ENCODE measurements at regions not wholly inside any gene's neighbourhood (a gene's known extent, or its start where the extent isn't known, plus 50 kb on each side); places are given as distances from the start of the nearest gene placed in this dataset.

- H3K36me3 ChIP-seq (ENCODE audit: control insufficient read depth, low read length) = no peaks in the 10 kb centered on the region
- H3K4me2 ChIP-seq (ENCODE audit: low read length) = no peak overlapping the region
- H3F3A ChIP-seq (ENCODE audit: control insufficient read depth, insufficient read depth) = no peaks in the 10 kb centered on the region
- H3K27ac ChIP-seq (ENCODE audit: low read depth, low read length) = no peak overlapping the region
- H4K20me1 ChIP-seq (ENCODE audit: control insufficient read depth, insufficient read depth, low read depth, low read length) = no peaks in the 10 kb centered on the region
- H3K9me3 ChIP-seq (ENCODE audit: control insufficient read depth, insufficient read depth, low read length) = no peaks in the 10 kb centered on the region
- H3K4me3 ChIP-seq (ENCODE audit: low read length) = no peak overlapping the region
- TF ChIP-seq EZH2phosphoT487 (IDR thresholded peaks at IDR 0.05; ENCODE audit: borderline replicate concordance, low read length) = no peak
- TF ChIP-seq CTCF (IDR thresholded peaks at IDR 0.05; ENCODE audit: low read depth, low read length, poor library complexity, severe bottlenecking) = no peak
- H3K79me2 ChIP-seq (ENCODE audit: control insufficient read depth, low read length) = no peaks in the 10 kb centered on the region
- H3K4me1 ChIP-seq (ENCODE audit: control insufficient read depth, low read length) = no peaks in the 10 kb centered on the region
- no peaks in the 10 kb centered on the region for H3K27me3 ChIP-seq (ENCODE audit: control insufficient read depth, low read length)
- H3K9me2 ChIP-seq (replicated peaks; ENCODE audit: control insufficient read depth, low read length) = no peaks in the 10 kb centered on the region
Measured at GRCh38 chr5:93156566-93156965, 424.5 kb downstream of the NR2F1-AS1 start.

DNA sequence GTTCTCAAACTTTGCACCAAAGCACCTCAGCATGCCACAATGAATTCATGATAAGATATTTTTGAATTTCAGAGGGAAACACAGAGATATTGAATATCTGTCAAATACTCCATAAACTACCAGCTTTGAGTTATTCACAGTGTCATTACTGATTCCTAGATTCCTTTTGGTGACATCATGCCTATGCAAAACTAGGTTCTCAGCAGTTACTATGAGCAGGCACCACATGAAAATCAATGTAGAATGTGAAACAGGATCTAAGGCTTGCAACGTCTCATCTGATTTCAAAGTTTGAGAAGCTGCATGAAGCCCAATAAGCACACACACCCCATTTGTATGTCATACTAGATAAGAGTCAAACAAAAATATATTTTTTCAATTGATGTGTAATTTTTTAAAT lies 426.5 kb downstream of the NR2F1-AS1 start:
- Histone ChIP-seq H3F3A (ENCODE audit: control insufficient read depth, insufficient read depth) (no peaks in the 10 kb centered on the region), H3K27ac (ENCODE audit: low read depth, low read length) (no peak overlapping the region), H3K4me3 (ENCODE audit: low read length) (no peak overlapping the region), H3K27me3 (ENCODE audit: control insufficient read depth, low read length) (no peaks in the 10 kb centered on the region), H3K79me2 (ENCODE audit: control insufficient read depth, low read length) (no peaks in the 10 kb centered on the region), H3K9me3 (ENCODE audit: control insufficient read depth, insufficient read depth, low read length) (no peaks in the 10 kb centered on the region), H4K20me1 (ENCODE audit: control insufficient read depth, insufficient read depth, low read depth, low read length) (no peaks in the 10 kb centered on the region), H3K36me3 (ENCODE audit: control insufficient read depth, low read length) (no peaks in the 10 kb centered on the region), H3K4me1 (ENCODE audit: control insufficient read depth, low read length) (no peaks in the 10 kb centered on the region), H3K9me2 (replicated peaks; ENCODE audit: control insufficient read depth, low read length) (no peaks in the 10 kb centered on the region; the same call in 1 of the 2 replicates), H3K4me2 (ENCODE audit: low read length) (no peak overlapping the region)
- TF ChIP-seq EZH2phosphoT487 (IDR thresholded peaks at IDR 0.05; ENCODE audit: borderline replicate concordance, low read length) = no peak
- TF ChIP-seq CTCF (IDR thresholded peaks at IDR 0.05; ENCODE audit: low read depth, low read length, poor library complexity, severe bottlenecking) = no peak

DNA sequence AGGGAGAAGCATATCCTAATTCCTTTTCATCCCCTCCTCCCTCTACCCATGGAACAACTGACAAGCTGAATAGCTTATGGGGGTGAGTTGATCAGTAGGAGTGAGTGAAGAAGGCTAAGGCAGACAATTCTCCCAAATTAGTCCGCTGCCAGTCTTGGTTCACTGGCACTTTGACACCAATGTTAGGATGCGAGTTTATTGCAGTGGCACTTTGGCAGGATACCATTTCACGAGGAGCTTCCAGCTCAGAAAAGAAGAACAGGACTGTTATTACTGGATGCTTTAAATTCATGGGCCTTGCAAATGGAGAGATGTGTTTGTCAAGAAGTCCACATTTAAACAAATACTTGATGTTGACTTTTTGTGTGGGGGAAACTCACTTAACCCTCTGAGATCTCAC lies 427.6 kb downstream of the NR2F1-AS1 start:
- no peaks in the 10 kb centered on the region; the same call in 1 of the 2 replicates for H3K9me2 ChIP-seq (replicated peaks; ENCODE audit: control insufficient read depth, low read length)
- H3K9me3 ChIP-seq (ENCODE audit: control insufficient read depth, insufficient read depth, low read length) = no peaks in the 10 kb centered on the region
- H3K4me2 ChIP-seq (ENCODE audit: low read length) = no peak overlapping the region
- H3F3A ChIP-seq (ENCODE audit: control insufficient read depth, insufficient read depth) = no peaks in the 10 kb centered on the region
- H4K20me1 ChIP-seq (ENCODE audit: control insufficient read depth, insufficient read depth, low read depth, low read length) = no peaks in the 10 kb centered on the region
- H3K27ac ChIP-seq (ENCODE audit: low read depth, low read length) = no peak overlapping the region
- H3K79me2 ChIP-seq (ENCODE audit: control insufficient read depth, low read length) = no peaks in the 10 kb centered on the region
- no peak overlapping the region for H3K4me3 ChIP-seq (ENCODE audit: low read length)
- H3K36me3 ChIP-seq (ENCODE audit: control insufficient read depth, low read length) = no peaks in the 10 kb centered on the region
- H3K4me1 ChIP-seq (ENCODE audit: control insufficient read depth, low read length) = no peaks in the 10 kb centered on the region
- no peaks in the 10 kb centered on the region for H3K27me3 ChIP-seq (ENCODE audit: control insufficient read depth, low read length)
- TF ChIP-seq CTCF (IDR thresholded peaks at IDR 0.05; ENCODE audit: low read depth, low read length, poor library complexity, severe bottlenecking) (no peak), EZH2phosphoT487 (IDR thresholded peaks at IDR 0.05; ENCODE audit: borderline replicate concordance, low read length) (no peak)

DNA sequence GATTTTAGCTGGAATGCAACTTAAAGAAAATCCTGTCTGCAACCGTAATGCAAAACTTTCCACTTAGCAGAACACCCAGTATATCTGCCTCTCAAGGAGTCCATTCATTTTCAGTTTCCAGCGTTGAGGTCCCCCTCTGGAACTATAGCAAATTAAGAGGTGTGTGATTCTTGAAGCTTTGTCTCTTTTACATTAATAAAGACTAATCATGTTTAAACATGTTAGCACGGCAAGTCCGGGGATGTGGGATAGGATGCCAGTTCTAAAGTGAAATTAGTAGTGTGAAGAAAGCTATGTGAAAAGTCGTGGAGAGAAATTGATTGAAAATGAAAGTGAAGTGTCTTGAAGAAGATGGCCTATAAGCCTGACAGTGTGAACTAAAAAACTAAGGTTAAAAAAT lies 429.1 kb downstream of the NR2F1-AS1 start:
- Histone ChIP-seq H3K4me2 (ENCODE audit: low read length) (no peak overlapping the region), H4K20me1 (ENCODE audit: control insufficient read depth, insufficient read depth, low read depth, low read length) (no peaks in the 10 kb centered on the region), H3K4me3 (ENCODE audit: low read length) (no peak overlapping the region), H3K9me3 (ENCODE audit: control insufficient read depth, insufficient read depth, low read length) (no peaks in the 10 kb centered on the region), H3K36me3 (ENCODE audit: control insufficient read depth, low read length) (no peaks in the 10 kb centered on the region), H3K27ac (ENCODE audit: low read depth, low read length) (no peak overlapping the region), H3K4me1 (ENCODE audit: control insufficient read depth, low read length) (no peaks in the 10 kb centered on the region), H3K27me3 (ENCODE audit: control insufficient read depth, low read length) (no peaks in the 10 kb centered on the region), H3K9me2 (replicated peaks; ENCODE audit: control insufficient read depth, low read length) (no peaks in the 10 kb centered on the region; the same call in 1 of the 2 replicates), H3F3A (ENCODE audit: control insufficient read depth, insufficient read depth) (no peaks in the 10 kb centered on the region), H3K79me2 (ENCODE audit: control insufficient read depth, low read length) (no peaks in the 10 kb centered on the region)
- no peak for TF ChIP-seq CTCF (IDR thresholded peaks at IDR 0.05; ENCODE audit: low read depth, low read length, poor library complexity, severe bottlenecking)
- no peak for TF ChIP-seq EZH2phosphoT487 (IDR thresholded peaks at IDR 0.05; ENCODE audit: borderline replicate concordance, low read length)

Data from DOHH2 (cell line).